ENCODE measurements at regions not wholly inside any gene's neighbourhood (a gene's known extent, or its start where the extent isn't known, plus 50 kb on each side); places are given as distances from the start of the nearest gene placed in this dataset.

DNA sequence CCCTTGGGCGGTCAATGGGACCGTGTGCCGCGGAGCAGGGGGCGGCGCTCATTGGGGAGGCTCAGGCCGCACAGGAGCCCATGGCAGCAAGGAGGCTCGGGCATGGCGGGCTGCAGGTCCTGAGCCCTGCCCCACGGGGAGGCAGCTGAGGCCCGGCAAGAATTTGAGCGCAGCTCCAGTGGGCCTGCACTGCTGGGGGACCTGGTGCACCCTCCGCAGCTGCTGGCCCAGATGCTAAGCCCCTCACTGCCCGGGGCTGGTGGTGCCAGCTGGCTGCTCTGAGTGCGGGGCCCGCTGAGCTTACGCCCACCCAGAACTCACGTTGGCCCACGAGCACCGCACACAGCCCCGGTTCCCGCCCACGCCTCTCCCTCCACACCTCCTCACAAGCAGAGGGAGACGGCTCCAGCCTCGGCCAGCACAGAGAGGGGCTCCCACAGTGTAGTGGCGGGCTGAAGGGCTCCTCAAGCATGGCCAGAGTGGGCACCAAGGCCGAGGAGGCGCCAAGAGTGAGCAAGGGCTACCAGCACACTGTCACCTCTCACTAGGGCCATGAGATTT lies 141.1 kb upstream of the OR13F1 start:
- TF ChIP-seq EZH2 (IDR thresholded peaks at IDR 0.05; ENCODE audit: borderline replicate concordance, insufficient read depth, low read depth, low read length, poor library complexity, severe bottlenecking), result no peak
- no peak for TF ChIP-seq CTCF (IDR thresholded peaks at IDR 0.05)
